Activated CD8-positive, alpha-beta T cell treated with anti-CD3 and anti-CD28 coated beads for 36 hours (primary cell): ENCODE measurements at regions not wholly inside any gene's neighbourhood (a gene's known extent, or its start where the extent isn't known, plus 50 kb on each side); places are given as distances from the start of the nearest gene placed in this dataset.

Experiments used
- ATAC-seq: fragments of 200-7000 bp; cut with Tn5 transposase; one replicate; pipeline ENCODE4 v1.10.0; 2021; ENCODE audit warnings: mild to moderate bottlenecking, moderate library complexity
- CTCF ChIA-PET: fragments of 350-600 bp; sonication (Branson Sonifier 250); formaldehyde crosslinking; loops from one replicate; lab custom pipeline; 2021; ENCODE audit warnings: antibody characterized with exemption; lab: Charles Lee
- POLR2A ChIA-PET: fragments of 350-600 bp; sonication (Branson Sonifier 250); formaldehyde crosslinking; loops from one replicate; lab custom pipeline; 2021; ENCODE audit warnings: antibody characterized with exemption; lab: Charles Lee
- DNase-seq: peaks from one replicate; pipeline ENCODE4 v3.0.0-alpha.2; 2020
- H3K27ac Mint-ChIP-seq: one replicate; pipeline ENCODE4 v1.8.0; 2021; ENCODE audit warnings: mild to moderate bottlenecking, mixed read lengths
- H3K27me3 Mint-ChIP-seq: one replicate; pipeline ENCODE4 v1.8.0; 2021; ENCODE audit warnings: mixed read lengths
- H3K36me3 Mint-ChIP-seq: one replicate; pipeline ENCODE4 v1.8.0; 2021; ENCODE audit warnings: low read depth, mixed read lengths
- H3K4me1 Mint-ChIP-seq: one replicate; pipeline ENCODE4 v1.8.0; 2021; ENCODE audit warnings: low read depth, mixed read lengths
- H3K4me3 Mint-ChIP-seq: one replicate; pipeline ENCODE4 v1.8.0; 2021; ENCODE audit warnings: mild to moderate bottlenecking, moderate library complexity, mixed read lengths
- H3K9me3 Mint-ChIP-seq: one replicate; pipeline ENCODE4 v1.8.0; 2021; ENCODE audit warnings: mixed read lengths
- intact Hi-C: fragments of 100-400 bp; cut with micrococcal nuclease; formaldehyde crosslinking; loops from one replicate; pipeline ENCODE4 v1.10.0; 2022
- TF ChIP-seq, protein P1 (sequence below): fragments of 200-600 bp; IDR thresholded peaks from one replicate; pipeline ENCODE4 v1.8.0; 2022; ENCODE audit warnings: antibody characterized with exemption, mild to moderate bottlenecking

GRCh38 chr3:127488141-127488672 lies 102.3 kb downstream of the TPRA1 start:
- intact Hi-C loops: no loop called here
- POLR2A ChIA-PET: no interaction called here
- ATAC-seq (no peak), DNase-seq (no peak)
- CTCF ChIA-PET: no interaction called here
- Mint-ChIP-seq H3K36me3 (no peaks in the 10 kb centered on the region), H3K27me3 (peaks cover 25% of the 10 kb centered on the region), H3K27ac (no peak overlapping the region), H3K9me3 (no peaks in the 10 kb centered on the region), H3K4me3 (no peak overlapping the region), H3K4me1 (peaks cover 21% of the 10 kb centered on the region)
- TF ChIP-seq, protein P1, sequence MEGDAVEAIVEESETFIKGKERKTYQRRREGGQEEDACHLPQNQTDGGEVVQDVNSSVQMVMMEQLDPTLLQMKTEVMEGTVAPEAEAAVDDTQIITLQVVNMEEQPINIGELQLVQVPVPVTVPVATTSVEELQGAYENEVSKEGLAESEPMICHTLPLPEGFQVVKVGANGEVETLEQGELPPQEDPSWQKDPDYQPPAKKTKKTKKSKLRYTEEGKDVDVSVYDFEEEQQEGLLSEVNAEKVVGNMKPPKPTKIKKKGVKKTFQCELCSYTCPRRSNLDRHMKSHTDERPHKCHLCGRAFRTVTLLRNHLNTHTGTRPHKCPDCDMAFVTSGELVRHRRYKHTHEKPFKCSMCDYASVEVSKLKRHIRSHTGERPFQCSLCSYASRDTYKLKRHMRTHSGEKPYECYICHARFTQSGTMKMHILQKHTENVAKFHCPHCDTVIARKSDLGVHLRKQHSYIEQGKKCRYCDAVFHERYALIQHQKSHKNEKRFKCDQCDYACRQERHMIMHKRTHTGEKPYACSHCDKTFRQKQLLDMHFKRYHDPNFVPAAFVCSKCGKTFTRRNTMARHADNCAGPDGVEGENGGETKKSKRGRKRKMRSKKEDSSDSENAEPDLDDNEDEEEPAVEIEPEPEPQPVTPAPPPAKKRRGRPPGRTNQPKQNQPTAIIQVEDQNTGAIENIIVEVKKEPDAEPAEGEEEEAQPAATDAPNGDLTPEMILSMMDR: no peak

DNA sequence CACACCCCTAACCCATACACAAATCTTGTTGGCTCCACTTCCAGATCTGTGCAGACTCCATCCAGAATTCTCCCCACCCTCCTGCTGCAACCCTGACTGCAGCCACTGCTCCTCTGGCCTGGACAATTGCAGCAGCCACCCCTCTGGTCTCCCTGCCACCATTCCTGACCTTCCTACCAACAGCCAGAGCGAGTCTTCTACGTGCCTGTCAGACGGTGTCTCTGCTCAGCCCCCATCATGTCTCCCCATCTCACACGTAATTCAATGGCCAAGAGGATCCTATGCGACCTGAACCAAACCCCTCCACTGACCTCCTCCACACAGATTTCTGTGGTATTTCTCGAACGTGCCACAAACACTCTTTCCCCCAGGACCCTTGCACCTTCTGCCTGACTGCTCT lies 103.3 kb downstream of the TPRA1 start:
- H3K4me1 Mint-ChIP-seq: peaks cover 24% of the 10 kb centered on the region
- H3K36me3 Mint-ChIP-seq: no peaks in the 10 kb centered on the region
- no peak overlapping the region for H3K4me3 Mint-ChIP-seq
- no peak overlapping the region for H3K27ac Mint-ChIP-seq
- ChIA-PET POLR2A (no interaction called here), CTCF (no interaction called here)
- TF ChIP-seq, protein P1: no peak
- peaks cover 27% of the 10 kb centered on the region for H3K27me3 Mint-ChIP-seq
- H3K9me3 Mint-ChIP-seq: no peaks in the 10 kb centered on the region
- ATAC-seq: no peak
- intact Hi-C loops: no loop called here
- DNase-seq: no peak

DNA sequence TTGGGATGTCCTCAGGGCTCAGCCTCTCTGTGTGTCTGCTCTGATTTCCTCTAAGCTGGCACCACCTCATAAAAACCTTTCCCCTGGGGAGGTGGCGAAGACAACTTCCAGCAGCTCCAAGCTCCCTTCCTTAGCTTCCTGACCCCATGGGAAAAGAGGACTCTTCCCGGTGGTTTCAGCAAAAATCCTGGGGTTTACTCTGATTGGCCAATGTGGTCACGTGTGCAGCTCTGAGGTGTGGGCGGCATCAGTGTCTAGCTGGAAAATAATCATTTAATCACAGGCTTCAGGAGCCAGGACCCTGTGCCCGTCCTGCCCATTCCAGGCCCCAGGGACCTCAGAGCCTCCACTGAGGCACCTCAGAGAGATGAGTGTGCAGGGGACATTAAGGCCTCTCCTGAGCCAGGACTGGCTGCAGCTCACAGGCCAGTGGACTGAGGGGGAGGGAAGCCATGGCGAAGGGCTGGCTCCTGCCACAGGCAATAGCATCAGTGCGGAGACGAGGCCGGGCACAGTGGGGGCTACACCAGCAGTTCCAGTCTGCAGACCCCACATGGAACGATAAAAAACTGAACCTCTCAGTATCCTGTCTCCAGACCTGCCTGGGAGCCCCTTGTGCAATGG lies 104.1 kb downstream of the TPRA1 start:
- no peak for DNase-seq
- Mint-ChIP-seq H3K4me1 (peaks cover 24% of the 10 kb centered on the region), H3K27me3 (peaks cover 27% of the 10 kb centered on the region), H3K4me3 (no peak overlapping the region), H3K9me3 (no peaks in the 10 kb centered on the region), H3K36me3 (no peaks in the 10 kb centered on the region), H3K27ac (no peak overlapping the region)
- no peak for ATAC-seq
- intact Hi-C loops: no loop called here
- TF ChIP-seq, protein P1: no peak
- POLR2A ChIA-PET: interaction anchor here (0.6 to 0.7 kb wide), 2 partner anchors 31 to 819 kb away, joined by 3 read pairs; no protein-coding TSS in a partner anchor
- CTCF ChIA-PET: interaction anchor here (1.0 kb wide), 1 partner anchor 63 kb away, joined by 3 read pairs; no protein-coding TSS in a partner anchor

DNA sequence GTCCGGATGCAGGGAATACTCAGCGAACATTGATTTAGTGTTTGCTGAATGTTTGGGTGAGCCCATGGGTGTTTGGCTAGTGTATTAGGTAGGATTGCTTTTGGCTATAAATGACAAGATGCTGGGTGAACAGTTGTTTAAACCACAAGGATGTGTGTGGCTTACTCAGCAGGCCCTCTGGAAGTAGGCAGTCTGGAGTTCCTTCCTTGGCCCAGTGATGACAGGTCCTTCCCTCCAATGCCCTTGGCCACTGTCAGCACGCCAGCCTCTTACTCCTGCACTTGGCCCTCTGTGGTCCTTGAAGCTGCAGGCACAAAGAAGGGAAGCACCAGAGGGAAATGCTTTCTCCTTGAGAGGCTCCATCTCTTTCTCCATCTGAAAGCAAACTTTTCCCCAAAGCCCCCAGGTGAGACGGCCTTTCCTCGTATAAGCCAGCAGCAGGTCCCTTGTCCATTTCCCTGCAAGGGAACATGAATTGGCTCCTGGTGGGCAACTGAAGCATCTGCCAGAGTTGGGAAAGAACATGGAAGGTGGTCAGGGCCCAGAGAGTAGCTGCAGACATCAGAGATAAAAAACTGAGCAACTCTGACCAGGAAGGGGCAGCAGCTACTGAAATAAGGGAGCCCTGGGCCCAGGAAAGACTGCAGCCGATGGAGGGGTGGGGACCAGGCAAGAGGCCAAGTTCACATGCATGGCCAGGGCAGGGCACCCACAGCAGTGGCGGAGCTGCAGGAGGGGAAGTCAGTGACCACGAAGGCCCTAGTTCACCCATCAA lies 105.0 kb downstream of the TPRA1 start:
- no peaks in the 10 kb centered on the region for H3K36me3 Mint-ChIP-seq
- ATAC-seq (no peak), DNase-seq (no peak)
- H3K27ac Mint-ChIP-seq: no peak overlapping the region
- H3K27me3 Mint-ChIP-seq: peaks cover 28% of the 10 kb centered on the region
- POLR2A ChIA-PET: interaction anchor here (0.6 to 0.7 kb wide), 2 partner anchors 30 to 818 kb away, joined by 3 read pairs; no protein-coding TSS in a partner anchor
- H3K9me3 Mint-ChIP-seq: no peaks in the 10 kb centered on the region
- TF ChIP-seq, protein P1: no peak
- H3K4me3 Mint-ChIP-seq: no peak overlapping the region
- CTCF ChIA-PET: interaction anchor here (1.0 kb wide), 1 partner anchor 64 kb away, joined by 3 read pairs; no protein-coding TSS in a partner anchor
- intact Hi-C loops: no loop called here
- peaks cover 24% of the 10 kb centered on the region for H3K4me1 Mint-ChIP-seq
